ENCODE measurements at regions not wholly inside any gene's neighbourhood (a gene's known extent, or its start where the extent isn't known, plus 50 kb on each side); places are given as distances from the start of the nearest gene placed in this dataset.

- no peak for TF ChIP-seq ATF3 (IDR thresholded peaks at IDR 0.05)
- TF ChIP-seq, protein P1, sequence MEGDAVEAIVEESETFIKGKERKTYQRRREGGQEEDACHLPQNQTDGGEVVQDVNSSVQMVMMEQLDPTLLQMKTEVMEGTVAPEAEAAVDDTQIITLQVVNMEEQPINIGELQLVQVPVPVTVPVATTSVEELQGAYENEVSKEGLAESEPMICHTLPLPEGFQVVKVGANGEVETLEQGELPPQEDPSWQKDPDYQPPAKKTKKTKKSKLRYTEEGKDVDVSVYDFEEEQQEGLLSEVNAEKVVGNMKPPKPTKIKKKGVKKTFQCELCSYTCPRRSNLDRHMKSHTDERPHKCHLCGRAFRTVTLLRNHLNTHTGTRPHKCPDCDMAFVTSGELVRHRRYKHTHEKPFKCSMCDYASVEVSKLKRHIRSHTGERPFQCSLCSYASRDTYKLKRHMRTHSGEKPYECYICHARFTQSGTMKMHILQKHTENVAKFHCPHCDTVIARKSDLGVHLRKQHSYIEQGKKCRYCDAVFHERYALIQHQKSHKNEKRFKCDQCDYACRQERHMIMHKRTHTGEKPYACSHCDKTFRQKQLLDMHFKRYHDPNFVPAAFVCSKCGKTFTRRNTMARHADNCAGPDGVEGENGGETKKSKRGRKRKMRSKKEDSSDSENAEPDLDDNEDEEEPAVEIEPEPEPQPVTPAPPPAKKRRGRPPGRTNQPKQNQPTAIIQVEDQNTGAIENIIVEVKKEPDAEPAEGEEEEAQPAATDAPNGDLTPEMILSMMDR (IDR thresholded peaks at IDR 0.05; ENCODE audit: low read depth, low read length, missing input control), result no peak
- TF ChIP-seq MAX (IDR thresholded peaks at IDR 0.05), result no peak
- TF ChIP-seq EGR1 (IDR thresholded peaks at IDR 0.05; ENCODE audit: low read depth in 2 of 2), result no peak
Observed at GRCh38 chr2:140011287-140011686, 1231.1 kb upstream of the NXPH2 start.

Data from liver (tissue), 3 donors.